ENCODE measurements at regions not wholly inside any gene's neighbourhood (a gene's known extent, or its start where the extent isn't known, plus 50 kb on each side); places are given as distances from the start of the nearest gene placed in this dataset.

GRCh38 chr13:109517517-109517916 is 268.9 kb downstream of the IRS2 start:
- TF ChIP-seq CTCF (IDR thresholded peaks at IDR 0.05; ENCODE audit: insufficient read depth, low read depth, low read length) (no peak), EZH2 (IDR thresholded peaks at IDR 0.05; ENCODE audit: insufficient read depth, low read length) (no peak)
